Endothelial cell of umbilical vein (primary cell): ENCODE measurements at regions not wholly inside any gene's neighbourhood (a gene's known extent, or its start where the extent isn't known, plus 50 kb on each side); places are given as distances from the start of the nearest gene placed in this dataset.

Experiments
- BruUV-seq: library from RNA; stranded (reverse); fragments of 400-500 nt; replicated peaks from 2 replicates; lab custom pipeline; 2021; lab: Mats Ljungman, UMichigan
- CTCF ChIA-PET: fragments of 300-600, 350-600 bp; sonication (Branson Sonifier 250); formaldehyde crosslinking; loops from one replicate; lab custom pipeline; 2021; ENCODE audit warnings: antibody characterized with exemption, inconsistent platforms; lab: Charles Lee
- POLR2A ChIA-PET: fragments of 300-600, 350-600 bp; sonication (Branson Sonifier 250); formaldehyde crosslinking; loops from one replicate; lab custom pipeline; 2021; ENCODE audit warnings: antibody characterized with exemption, inconsistent platforms; lab: Charles Lee
- DNase-seq: peaks from one replicate; pipeline ENCODE4 v3.0.0-alpha.2; 2011; ENCODE audit warnings: low read depth, low spot score
- FAIRE-seq: peaks from 2 replicates; lab custom pipeline; 2011; peaks lifted over from hg19 to GRCh38; lab: Jason Lieb, UNC
- H2AFZ ChIP-seq: 2 replicates; pipeline ENCODE4 v1.6.0; 2012; ENCODE audit warnings: low read depth, low read length, control low read depth, inconsistent platforms
- H3K27ac ChIP-seq: 2 replicates; pipeline ENCODE4 v1.5.1; 2011; ENCODE audit warnings: low read depth, mild to moderate bottlenecking, control low read depth, low read length, moderate library complexity; ENCODE audit not compliant: insufficient read depth
- H3K27me3 ChIP-seq, 2 experiments: 2 replicates each; pipeline versions ENCODE4 v1.6.0 to v1.6.1; 2011; ENCODE audit warnings: low read length in 2 of 2, mixed read lengths in 1 of 2; ENCODE audit not compliant: control insufficient read depth in 2 of 2, insufficient read depth in 2 of 2
- H3K36me3 ChIP-seq, 2 experiments: 2 replicates in 1 of 2; 3 replicates in 1 of 2; pipeline ENCODE4 v1.5.1; 2011; ENCODE audit warnings: low read length in 2 of 2, mild to moderate bottlenecking in 1 of 2, moderate library complexity in 1 of 2; ENCODE audit not compliant: control insufficient read depth in 2 of 2, insufficient read depth in 2 of 2; ENCODE audit errors: extremely low read depth in 1 of 2
- H3K4me1 ChIP-seq: 3 replicates; pipeline ENCODE4 v1.5.1; 2011; ENCODE audit warnings: mild to moderate bottlenecking, low read length; ENCODE audit not compliant: control insufficient read depth, insufficient read depth; ENCODE audit errors: extremely low read depth
- H3K4me2 ChIP-seq: 2 replicates; pipeline ENCODE4 v1.6.1; 2011; ENCODE audit warnings: low read length, control low read depth, mixed read lengths; ENCODE audit not compliant: insufficient read depth
- H3K4me3 ChIP-seq, 3 experiments: fragments of 200-600 bp in 1 of 3; sonication (generic), shearing (Covaris generic) in 1 of 3; replicated peaks in 1 of 3; 2 replicates each; pipeline ENCODE4 v1.5.1; 2011 to 2016; ENCODE audit warnings: control low read depth in 3 of 3, low read length in 3 of 3, mild to moderate bottlenecking in 2 of 3, inconsistent platforms in 1 of 3, low read depth in 1 of 3, moderate library complexity in 1 of 3; ENCODE audit not compliant: insufficient read depth in 1 of 3
- H3K79me2 ChIP-seq: 2 replicates; pipeline ENCODE4 v1.6.0; 2012; ENCODE audit warnings: low read length, inconsistent platforms; ENCODE audit not compliant: control insufficient read depth, insufficient read depth
- H3K9ac ChIP-seq: replicated peaks from 2 replicates; pipeline ENCODE3; 2011; ENCODE audit warnings: low read length, control low read depth; ENCODE audit not compliant: insufficient read depth; ENCODE audit errors: extremely low read depth
- H3K9me1 ChIP-seq: replicated peaks from 3 replicates; pipeline ENCODE4 v1.6.0; 2011; ENCODE audit warnings: mild to moderate bottlenecking, low read length; ENCODE audit not compliant: control insufficient read depth, insufficient read depth; ENCODE audit errors: extremely low read depth
- H3K9me3 ChIP-seq: replicated peaks from 2 replicates; pipeline ENCODE4 v1.5.1; 2012; ENCODE audit warnings: low read length, inconsistent platforms; ENCODE audit not compliant: control insufficient read depth, insufficient read depth
- H4K20me1 ChIP-seq: replicated peaks from 2 replicates; pipeline ENCODE3; 2011; ENCODE audit warnings: mild to moderate bottlenecking, low read length; ENCODE audit not compliant: control insufficient read depth, insufficient read depth; ENCODE audit errors: extremely low read depth
- EZH2 ChIP-seq: IDR thresholded peaks from 2 replicates; pipeline ENCODE4 v1.6.1; 2012; ENCODE audit warnings: borderline replicate concordance, low read depth, mild to moderate bottlenecking, moderate library complexity, low read length, inconsistent platforms; ENCODE audit not compliant: severe bottlenecking
- FOS ChIP-seq: IDR thresholded peaks from 2 replicates; pipeline ENCODE4 v1.6.1; 2011; ENCODE audit warnings: mild to moderate bottlenecking, low read length, moderate library complexity, borderline replicate concordance; ENCODE audit not compliant: insufficient read depth
- GATA2 ChIP-seq: IDR thresholded peaks from 2 replicates; pipeline ENCODE4 v1.7.0; 2011; ENCODE audit warnings: low read depth, mild to moderate bottlenecking, moderate library complexity, mixed read lengths, low read length; ENCODE audit not compliant: insufficient read length, insufficient read depth
- JUN ChIP-seq: IDR thresholded peaks from 2 replicates; pipeline ENCODE4 v1.6.1; 2011; ENCODE audit warnings: borderline replicate concordance, low read depth; ENCODE audit not compliant: insufficient read length, insufficient read depth
- MYC ChIP-seq: IDR thresholded peaks from one replicate; pipeline ENCODE4 v1.6.1; 2011; ENCODE audit warnings: mild to moderate bottlenecking, low read depth, low read length
- POLR2A ChIP-seq: IDR thresholded peaks from 2 replicates; pipeline ENCODE4 v1.6.1; 2012; ENCODE audit warnings: low read depth, mild to moderate bottlenecking, control low read depth, low read length
- POLR2AphosphoS5 ChIP-seq: IDR thresholded peaks from 2 replicates; pipeline ENCODE4 v1.6.1; 2012; ENCODE audit warnings: low read depth, mild to moderate bottlenecking, control low read depth, low read length, moderate library complexity; ENCODE audit not compliant: insufficient read depth
- dilution Hi-C: fragments of 300-500 bp; cut with MboI; formaldehyde crosslinking; loops from one replicate; pipeline ENCODE4 v1.15.0; 2019; ENCODE audit warnings: low sequenced_read_pairs; ENCODE audit not compliant: extremely low pct_ligation_motif_present
- intact Hi-C: fragments of 100-400 bp; cut with micrococcal nuclease; formaldehyde crosslinking; loops from one replicate; pipeline ENCODE4 v1.10.0; 2022
- TF ChIP-seq, protein P1 (sequence below): IDR thresholded peaks from 2 replicates; pipeline ENCODE4 v1.6.1; 2011; ENCODE audit not compliant: insufficient read depth, insufficient read length
- TF ChIP-seq, protein P2 (sequence below), 2 donors: IDR thresholded peaks; 1 replicate in 1 of 2; 2 replicates in 1 of 2; pipeline ENCODE4 v1.5.1; 2011; ENCODE audit warnings: low read length in 2 of 2, mild to moderate bottlenecking in 2 of 2, moderate library complexity in 2 of 2, control low read depth in 1 of 2, inconsistent platforms in 1 of 2, low read depth in 1 of 2; ENCODE audit not compliant: insufficient read depth in 1 of 2; ENCODE audit errors: extremely low read depth in 1 of 2

GRCh38 chr1:147472489-147472888 is 68.8 kb upstream of the BCL9 start:
- no TSS peak for BruUV-seq
- H4K20me1 ChIP-seq, result no peaks in the 10 kb centered on the region
- no peaks in the 10 kb centered on the region for H3K27me3 ChIP-seq
- TF ChIP-seq GATA2 (no peak), POLR2A (no peak), JUN (no peak), EZH2 (no peak), POLR2AphosphoS5 (no peak), MYC (no peak), FOS (no peak)
- TF ChIP-seq, protein P1, sequence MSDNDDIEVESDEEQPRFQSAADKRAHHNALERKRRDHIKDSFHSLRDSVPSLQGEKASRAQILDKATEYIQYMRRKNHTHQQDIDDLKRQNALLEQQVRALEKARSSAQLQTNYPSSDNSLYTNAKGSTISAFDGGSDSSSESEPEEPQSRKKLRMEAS, result no peak
- TF ChIP-seq, protein P2, sequence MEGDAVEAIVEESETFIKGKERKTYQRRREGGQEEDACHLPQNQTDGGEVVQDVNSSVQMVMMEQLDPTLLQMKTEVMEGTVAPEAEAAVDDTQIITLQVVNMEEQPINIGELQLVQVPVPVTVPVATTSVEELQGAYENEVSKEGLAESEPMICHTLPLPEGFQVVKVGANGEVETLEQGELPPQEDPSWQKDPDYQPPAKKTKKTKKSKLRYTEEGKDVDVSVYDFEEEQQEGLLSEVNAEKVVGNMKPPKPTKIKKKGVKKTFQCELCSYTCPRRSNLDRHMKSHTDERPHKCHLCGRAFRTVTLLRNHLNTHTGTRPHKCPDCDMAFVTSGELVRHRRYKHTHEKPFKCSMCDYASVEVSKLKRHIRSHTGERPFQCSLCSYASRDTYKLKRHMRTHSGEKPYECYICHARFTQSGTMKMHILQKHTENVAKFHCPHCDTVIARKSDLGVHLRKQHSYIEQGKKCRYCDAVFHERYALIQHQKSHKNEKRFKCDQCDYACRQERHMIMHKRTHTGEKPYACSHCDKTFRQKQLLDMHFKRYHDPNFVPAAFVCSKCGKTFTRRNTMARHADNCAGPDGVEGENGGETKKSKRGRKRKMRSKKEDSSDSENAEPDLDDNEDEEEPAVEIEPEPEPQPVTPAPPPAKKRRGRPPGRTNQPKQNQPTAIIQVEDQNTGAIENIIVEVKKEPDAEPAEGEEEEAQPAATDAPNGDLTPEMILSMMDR (IDR thresholded peaks at IDR 0.05; ENCODE audit: extremely low read depth in 1 of 2, insufficient read depth in 1 of 2, low read depth in 1 of 2, low read length in 2 of 2), result no peak
- CTCF ChIA-PET, result interaction anchor here (0.9 kb wide), 1 partner anchor 9 kb away, joined by 3 read pairs; no protein-coding TSS in a partner anchor
- H3K36me3 ChIP-seq, result no peaks in the 10 kb centered on the region
- H3K4me3 ChIP-seq, result no peak overlapping the region
- FAIRE-seq, result no peak
- DNase-seq, result no peak
- dilution Hi-C loops (no loop called here), intact Hi-C loops (no loop called here)
- no peaks in the 10 kb centered on the region for H3K79me2 ChIP-seq
- H3K4me1 ChIP-seq, result no peaks in the 10 kb centered on the region
- no peak overlapping the region for H3K4me2 ChIP-seq
- no peak overlapping the region for H2AFZ ChIP-seq
- POLR2A ChIA-PET, result no interaction called here
- no peaks in the 10 kb centered on the region for H3K9me3 ChIP-seq
- H3K27ac ChIP-seq, result no peak overlapping the region
- H3K9ac ChIP-seq, result no peak overlapping the region
- no peaks in the 10 kb centered on the region for H3K9me1 ChIP-seq
